WERI-Rb-1 (cell line): ENCODE measurements at regions not wholly inside any gene's neighbourhood (a gene's known extent, or its start where the extent isn't known, plus 50 kb on each side); places are given as distances from the start of the nearest gene placed in this dataset.

ENCODE experiments used
- DNase-seq: peaks from one replicate; pipeline ENCODE4 v3.0.0-alpha.2; 2020
- H3K27ac ChIP-seq: fragments of 250-450 bp; sonication (Bioruptor Pico); 2 replicates; pipeline ENCODE4 v1.5.1; 2020; ENCODE audit warnings: mild to moderate bottlenecking, moderate library complexity
- H3K27me3 ChIP-seq: fragments of 250-450 bp; sonication (Bioruptor Pico); 2 replicates; pipeline ENCODE4 v1.5.1; 2021; ENCODE audit warnings: mild to moderate bottlenecking, low read depth, moderate library complexity; ENCODE audit not compliant: insufficient read depth, severe bottlenecking
- H3K36me3 ChIP-seq: fragments of 250-450 bp; sonication (Bioruptor Pico); 2 replicates; pipeline ENCODE4 v1.5.1; 2020; ENCODE audit warnings: mild to moderate bottlenecking, moderate library complexity
- H3K4me3 ChIP-seq: 2 replicates; pipeline ENCODE4 v1.5.1; 2011; ENCODE audit warnings: low read depth, mild to moderate bottlenecking, control low read depth, low read length
- H3K9me3 ChIP-seq: fragments of 250-450 bp; sonication (Bioruptor Pico); 2 replicates; pipeline ENCODE4 v1.5.1; 2021; ENCODE audit warnings: mild to moderate bottlenecking, moderate library complexity; ENCODE audit not compliant: severe bottlenecking
- TF ChIP-seq, protein P1 (sequence below): IDR thresholded peaks from 2 replicates; pipeline ENCODE4 v1.5.1; 2011; ENCODE audit warnings: low read depth, mild to moderate bottlenecking, control low read depth, inconsistent platforms, low read length

DNA sequence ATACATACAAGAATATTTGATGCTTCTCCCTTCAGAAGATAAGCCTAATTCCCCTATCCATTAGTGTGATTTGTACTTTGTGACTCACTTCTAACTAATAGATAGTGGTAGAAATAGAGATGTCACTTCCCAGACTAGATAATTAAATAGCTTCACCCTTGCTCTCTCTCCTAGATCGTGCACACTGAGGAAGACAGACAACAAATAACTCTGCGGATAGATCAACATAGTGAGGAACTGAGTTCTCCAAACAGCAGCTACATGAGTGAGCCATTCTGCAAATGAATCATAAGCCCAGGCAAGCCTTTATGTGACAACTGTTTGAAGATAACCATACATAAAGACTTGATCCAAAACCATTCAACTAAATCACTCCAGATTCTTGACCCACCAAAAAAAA, 1083.4 kb upstream of the C9orf72 start:
- Histone ChIP-seq H3K27ac (no peak overlapping the region), H3K4me3 (no peak overlapping the region), H3K9me3 (no peaks in the 10 kb centered on the region), H3K27me3 (no peaks in the 10 kb centered on the region), H3K36me3 (no peaks in the 10 kb centered on the region)
- TF ChIP-seq, protein P1, sequence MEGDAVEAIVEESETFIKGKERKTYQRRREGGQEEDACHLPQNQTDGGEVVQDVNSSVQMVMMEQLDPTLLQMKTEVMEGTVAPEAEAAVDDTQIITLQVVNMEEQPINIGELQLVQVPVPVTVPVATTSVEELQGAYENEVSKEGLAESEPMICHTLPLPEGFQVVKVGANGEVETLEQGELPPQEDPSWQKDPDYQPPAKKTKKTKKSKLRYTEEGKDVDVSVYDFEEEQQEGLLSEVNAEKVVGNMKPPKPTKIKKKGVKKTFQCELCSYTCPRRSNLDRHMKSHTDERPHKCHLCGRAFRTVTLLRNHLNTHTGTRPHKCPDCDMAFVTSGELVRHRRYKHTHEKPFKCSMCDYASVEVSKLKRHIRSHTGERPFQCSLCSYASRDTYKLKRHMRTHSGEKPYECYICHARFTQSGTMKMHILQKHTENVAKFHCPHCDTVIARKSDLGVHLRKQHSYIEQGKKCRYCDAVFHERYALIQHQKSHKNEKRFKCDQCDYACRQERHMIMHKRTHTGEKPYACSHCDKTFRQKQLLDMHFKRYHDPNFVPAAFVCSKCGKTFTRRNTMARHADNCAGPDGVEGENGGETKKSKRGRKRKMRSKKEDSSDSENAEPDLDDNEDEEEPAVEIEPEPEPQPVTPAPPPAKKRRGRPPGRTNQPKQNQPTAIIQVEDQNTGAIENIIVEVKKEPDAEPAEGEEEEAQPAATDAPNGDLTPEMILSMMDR, result no peak
- no peak for DNase-seq

DNA sequence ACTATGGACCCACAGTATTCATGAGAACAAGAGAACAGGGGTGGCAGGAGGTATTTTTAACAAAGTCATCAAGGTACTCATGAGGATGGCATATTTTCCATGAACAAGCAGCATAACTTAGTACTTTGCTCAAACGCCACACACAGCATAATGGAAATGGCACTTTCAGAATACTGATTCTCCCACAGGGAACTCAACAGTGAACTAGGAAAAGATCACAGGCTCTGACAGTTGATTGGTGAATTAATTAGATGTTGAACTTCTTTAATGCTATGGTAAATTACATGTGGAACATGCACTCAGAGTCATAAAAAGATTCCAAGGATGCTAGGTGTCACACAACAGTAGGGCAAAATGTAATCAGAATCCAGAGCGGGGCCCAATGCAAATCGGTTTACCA, 1088.6 kb upstream of the C9orf72 start:
- H3K9me3 ChIP-seq, result no peaks in the 10 kb centered on the region
- H3K4me3 ChIP-seq, result no peak overlapping the region
- no peaks in the 10 kb centered on the region for H3K27me3 ChIP-seq
- no peak overlapping the region for H3K27ac ChIP-seq
- no peaks in the 10 kb centered on the region for H3K36me3 ChIP-seq
- TF ChIP-seq, protein P1, result no peak
- DNase-seq, result no peak

DNA sequence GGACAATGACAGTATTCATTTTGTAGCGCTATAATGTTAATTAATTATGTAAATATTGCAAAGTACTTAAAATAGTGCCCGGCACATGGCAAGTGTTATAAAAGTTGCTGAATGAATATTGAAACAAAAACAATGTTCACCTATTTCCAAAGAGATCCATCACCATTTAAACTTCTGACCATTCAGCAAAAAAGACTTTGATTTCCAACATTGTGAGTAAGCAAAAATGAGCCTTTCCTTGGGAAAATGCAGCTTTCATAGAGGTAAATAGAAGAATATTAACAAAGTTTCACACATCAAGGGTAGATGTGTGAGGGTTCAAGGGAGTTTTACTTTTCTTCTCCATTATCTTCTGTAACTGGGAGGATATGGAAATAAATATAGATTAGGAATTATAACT, 1089.4 kb upstream of the C9orf72 start:
- Histone ChIP-seq H3K4me3 (no peak overlapping the region), H3K27me3 (no peaks in the 10 kb centered on the region), H3K9me3 (no peaks in the 10 kb centered on the region), H3K36me3 (no peaks in the 10 kb centered on the region), H3K27ac (no peak overlapping the region)
- TF ChIP-seq, protein P1, result no peak
- DNase-seq, result no peak

DNA sequence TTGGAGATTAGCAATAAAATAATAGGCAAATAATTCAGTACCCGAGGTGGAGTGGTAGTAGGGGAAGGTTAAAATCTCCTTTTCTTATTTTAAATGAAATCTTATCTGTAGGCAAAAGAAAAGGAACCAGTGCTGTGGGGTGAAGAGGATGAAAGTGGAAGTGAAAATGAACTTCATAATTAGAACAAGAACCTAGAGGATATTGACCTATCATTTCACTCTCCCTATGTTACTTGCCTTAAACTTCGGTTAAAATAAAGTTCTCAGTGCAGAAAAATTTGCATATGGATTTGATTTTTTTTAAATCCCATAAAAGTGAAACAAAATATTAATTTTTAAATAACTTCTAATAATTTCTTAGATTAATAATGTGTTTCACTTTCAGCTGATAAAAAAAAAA, 1094.9 kb upstream of the C9orf72 start:
- Histone ChIP-seq H3K27ac (no peak overlapping the region), H3K9me3 (no peaks in the 10 kb centered on the region), H3K27me3 (no peaks in the 10 kb centered on the region), H3K36me3 (no peaks in the 10 kb centered on the region), H3K4me3 (no peak overlapping the region)
- TF ChIP-seq, protein P1, result no peak
- no peak for DNase-seq

DNA sequence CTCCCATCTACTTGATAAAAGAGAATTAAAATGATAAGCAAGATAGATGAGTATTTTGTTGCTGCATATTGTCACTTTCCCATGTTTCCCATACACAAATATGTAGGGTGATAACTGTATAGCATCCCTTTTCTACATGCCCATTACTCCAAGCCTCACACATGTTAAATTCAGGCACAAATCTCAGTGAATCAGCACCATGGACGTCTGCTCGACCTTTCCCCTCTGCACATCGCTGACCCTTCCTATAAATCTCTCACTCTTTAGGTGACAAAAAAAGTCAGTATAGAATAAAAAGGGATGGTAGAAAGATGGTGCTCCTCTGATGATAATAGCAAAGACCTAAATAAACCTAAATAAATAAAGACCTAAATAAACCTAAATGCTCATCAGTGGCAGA, 1097.7 kb upstream of the C9orf72 start:
- TF ChIP-seq, protein P1, result no peak
- Histone ChIP-seq H3K27ac (no peak overlapping the region), H3K4me3 (no peak overlapping the region), H3K27me3 (no peaks in the 10 kb centered on the region), H3K9me3 (no peaks in the 10 kb centered on the region), H3K36me3 (no peaks in the 10 kb centered on the region)
- DNase-seq, result no peak

DNA sequence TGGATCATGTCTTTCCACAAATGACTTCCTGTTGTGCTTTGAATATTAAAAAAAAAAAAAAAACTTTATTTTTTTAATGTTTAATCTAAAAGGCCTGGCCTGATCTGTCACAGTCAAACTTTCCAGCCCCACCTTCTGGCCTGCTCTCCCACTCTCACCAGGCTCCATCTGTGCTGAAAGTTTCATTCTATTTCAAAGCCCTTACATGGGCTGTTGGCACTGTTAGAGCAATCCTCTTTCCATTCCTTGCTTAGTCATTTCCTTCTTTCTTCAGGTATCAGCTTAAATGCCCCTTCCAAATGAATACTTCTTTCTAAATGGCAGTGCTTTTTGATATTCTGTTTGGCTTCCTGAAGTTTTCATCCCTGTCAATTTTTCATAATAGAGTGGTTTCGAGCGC, 1104.8 kb upstream of the C9orf72 start:
- H3K9me3 ChIP-seq, result no peaks in the 10 kb centered on the region
- H3K36me3 ChIP-seq, result no peaks in the 10 kb centered on the region
- no peak overlapping the region for H3K4me3 ChIP-seq
- no peak for DNase-seq
- no peak overlapping the region for H3K27ac ChIP-seq
- TF ChIP-seq, protein P1, result no peak
- no peaks in the 10 kb centered on the region for H3K27me3 ChIP-seq
